NT2/D1 (cell line): ENCODE measurements at regions not wholly inside any gene's neighbourhood (a gene's known extent, or its start where the extent isn't known, plus 50 kb on each side); places are given as distances from the start of the nearest gene placed in this dataset.

Experiments used
- DNase-seq: peaks from one replicate; pipeline ENCODE4 v3.0.0-alpha.2; 2011; ENCODE audit warnings: low read depth, low spot score
- H3K27me3 ChIP-seq: 2 replicates; pipeline ENCODE4 v1.6.0; 2011; ENCODE audit warnings: mild to moderate bottlenecking; ENCODE audit not compliant: insufficient read length, insufficient read depth
- H3K36me3 ChIP-seq: 2 replicates; pipeline ENCODE4 v1.6.1; 2011; ENCODE audit warnings: mild to moderate bottlenecking, low read length, mixed read lengths; ENCODE audit not compliant: insufficient read depth, insufficient read length
- H3K4me1 ChIP-seq: 2 replicates; pipeline ENCODE4 v1.5.1; 2011; ENCODE audit not compliant: insufficient read depth, insufficient read length
- H3K4me3 ChIP-seq: 2 replicates; pipeline ENCODE4 v1.5.1; 2011; ENCODE audit warnings: low read depth; ENCODE audit not compliant: insufficient read length
- H3K9ac ChIP-seq: 2 replicates; pipeline ENCODE4 v1.6.0; 2011; ENCODE audit warnings: low read depth; ENCODE audit not compliant: insufficient read length
- H3K9me3 ChIP-seq: 2 replicates; pipeline ENCODE4 v1.5.1; 2011; ENCODE audit warnings: mild to moderate bottlenecking, low read length; ENCODE audit not compliant: insufficient read depth
- SUZ12 ChIP-seq: IDR thresholded peaks from 2 replicates; pipeline ENCODE4 v1.6.1; 2011; ENCODE audit not compliant: insufficient read length, insufficient read depth; ENCODE audit errors: extremely low read depth
- YY1 ChIP-seq: IDR thresholded peaks from 2 replicates; pipeline ENCODE4 v1.6.1; 2011; ENCODE audit not compliant: insufficient read length, insufficient read depth
- ZNF274 ChIP-seq: IDR thresholded peaks from 2 replicates; pipeline ENCODE4 v1.6.1; 2011; ENCODE audit warnings: mild to moderate bottlenecking, low read depth, low read length

DNA sequence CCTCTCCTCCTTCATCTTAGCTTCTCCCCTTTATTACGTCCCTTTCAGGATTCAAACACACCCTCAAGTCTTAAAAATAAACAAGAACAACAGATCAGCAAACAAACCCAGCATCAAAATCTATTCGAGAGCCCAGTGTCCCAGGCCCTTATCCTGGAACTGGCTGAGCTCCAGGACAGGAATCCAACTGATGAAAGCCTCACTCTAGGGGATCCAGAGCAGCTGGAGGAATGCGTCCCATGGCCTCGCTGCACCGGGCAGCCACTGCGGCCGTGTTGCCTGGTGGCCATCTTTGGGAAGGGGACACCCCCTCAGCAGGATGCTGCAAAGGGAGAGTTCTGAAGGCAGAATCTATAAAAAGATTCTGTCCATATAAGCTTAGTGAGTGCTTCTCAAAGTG, 156.5 kb upstream of the BMPER start:
- no peaks in the 10 kb centered on the region for H3K4me1 ChIP-seq
- H3K27me3 ChIP-seq, result no peaks in the 10 kb centered on the region
- no peaks in the 10 kb centered on the region for H3K9me3 ChIP-seq
- TF ChIP-seq ZNF274, result no peak
- TF ChIP-seq YY1, result no peak
- no peak for TF ChIP-seq SUZ12
- no peaks in the 10 kb centered on the region for H3K36me3 ChIP-seq
- H3K4me3 ChIP-seq, result no peak overlapping the region
- DNase-seq, result no peak
- no peak overlapping the region for H3K9ac ChIP-seq

GRCh38 chr7:33750177-33750576, 155.2 kb upstream of the BMPER start:
- DNase-seq, result no peak
- no peaks in the 10 kb centered on the region for H3K27me3 ChIP-seq
- H3K4me1 ChIP-seq, result no peaks in the 10 kb centered on the region
- H3K4me3 ChIP-seq, result no peak overlapping the region
- no peaks in the 10 kb centered on the region for H3K9me3 ChIP-seq
- H3K9ac ChIP-seq, result no peak overlapping the region
- H3K36me3 ChIP-seq, result no peaks in the 10 kb centered on the region
- TF ChIP-seq YY1 (no peak), ZNF274 (no peak), SUZ12 (no peak)

DNA sequence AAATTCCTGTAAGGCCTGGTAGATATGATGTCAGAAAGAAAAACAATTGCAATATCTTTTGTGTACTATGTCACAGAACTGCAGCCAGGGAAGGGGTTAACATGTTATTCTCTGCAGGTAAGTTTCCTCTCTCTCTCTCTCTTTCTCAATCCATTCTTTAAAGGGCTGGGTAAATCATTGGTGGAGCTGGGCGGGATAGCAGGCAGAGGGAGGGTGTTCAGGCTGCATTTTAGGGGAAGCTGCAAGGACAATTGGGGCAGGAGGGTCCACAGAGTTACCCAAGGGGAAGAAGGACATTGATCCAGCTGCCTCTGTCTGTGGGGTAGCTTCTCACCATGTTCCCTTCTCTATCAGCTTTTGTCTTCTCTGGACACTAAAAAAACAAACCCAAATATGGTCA, 153.9 kb upstream of the BMPER start:
- no peak for DNase-seq
- Histone ChIP-seq H3K4me1 (no peaks in the 10 kb centered on the region), H3K4me3 (no peak overlapping the region), H3K9ac (no peak overlapping the region), H3K27me3 (no peaks in the 10 kb centered on the region), H3K9me3 (no peaks in the 10 kb centered on the region), H3K36me3 (no peaks in the 10 kb centered on the region)
- TF ChIP-seq YY1, result no peak
- TF ChIP-seq SUZ12, result no peak
- TF ChIP-seq ZNF274, result no peak

DNA sequence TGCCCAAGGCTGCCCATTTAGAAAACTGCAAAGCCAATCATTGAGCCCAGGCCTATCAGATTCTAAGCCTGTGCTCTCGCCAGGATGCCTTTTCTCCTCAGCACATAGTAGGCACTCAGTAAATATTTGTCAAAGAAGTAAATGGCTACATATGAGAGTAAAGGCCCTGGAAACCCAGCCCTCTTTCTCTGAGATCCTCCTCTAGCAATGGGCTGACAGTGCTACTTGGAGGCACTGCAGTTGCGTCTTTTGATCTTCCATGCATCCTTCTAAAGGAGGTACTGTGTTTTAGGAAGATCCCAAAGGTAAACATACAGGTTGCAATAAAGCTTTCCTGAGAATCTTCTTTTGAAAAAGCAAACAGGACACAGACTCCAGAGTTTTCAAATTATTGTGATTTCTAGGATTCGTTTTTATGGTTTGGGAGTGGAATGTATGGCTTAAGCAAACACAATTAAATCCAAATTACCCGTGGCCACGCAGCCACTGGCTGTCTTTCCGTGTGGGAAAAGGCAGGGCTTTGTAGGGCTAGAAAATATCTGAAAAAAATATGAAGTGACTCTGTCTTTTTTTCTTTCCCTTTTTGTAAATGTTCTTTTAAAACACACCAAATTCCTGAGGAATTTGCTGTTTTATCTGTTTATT, 151.3 kb upstream of the BMPER start:
- Histone ChIP-seq H3K9ac (no peak overlapping the region), H3K4me3 (no peak overlapping the region), H3K27me3 (no peaks in the 10 kb centered on the region), H3K9me3 (no peaks in the 10 kb centered on the region), H3K36me3 (no peaks in the 10 kb centered on the region), H3K4me1 (no peaks in the 10 kb centered on the region)
- TF ChIP-seq ZNF274 (no peak), YY1 (no peak), SUZ12 (no peak)
- DNase-seq, result no peak

DNA sequence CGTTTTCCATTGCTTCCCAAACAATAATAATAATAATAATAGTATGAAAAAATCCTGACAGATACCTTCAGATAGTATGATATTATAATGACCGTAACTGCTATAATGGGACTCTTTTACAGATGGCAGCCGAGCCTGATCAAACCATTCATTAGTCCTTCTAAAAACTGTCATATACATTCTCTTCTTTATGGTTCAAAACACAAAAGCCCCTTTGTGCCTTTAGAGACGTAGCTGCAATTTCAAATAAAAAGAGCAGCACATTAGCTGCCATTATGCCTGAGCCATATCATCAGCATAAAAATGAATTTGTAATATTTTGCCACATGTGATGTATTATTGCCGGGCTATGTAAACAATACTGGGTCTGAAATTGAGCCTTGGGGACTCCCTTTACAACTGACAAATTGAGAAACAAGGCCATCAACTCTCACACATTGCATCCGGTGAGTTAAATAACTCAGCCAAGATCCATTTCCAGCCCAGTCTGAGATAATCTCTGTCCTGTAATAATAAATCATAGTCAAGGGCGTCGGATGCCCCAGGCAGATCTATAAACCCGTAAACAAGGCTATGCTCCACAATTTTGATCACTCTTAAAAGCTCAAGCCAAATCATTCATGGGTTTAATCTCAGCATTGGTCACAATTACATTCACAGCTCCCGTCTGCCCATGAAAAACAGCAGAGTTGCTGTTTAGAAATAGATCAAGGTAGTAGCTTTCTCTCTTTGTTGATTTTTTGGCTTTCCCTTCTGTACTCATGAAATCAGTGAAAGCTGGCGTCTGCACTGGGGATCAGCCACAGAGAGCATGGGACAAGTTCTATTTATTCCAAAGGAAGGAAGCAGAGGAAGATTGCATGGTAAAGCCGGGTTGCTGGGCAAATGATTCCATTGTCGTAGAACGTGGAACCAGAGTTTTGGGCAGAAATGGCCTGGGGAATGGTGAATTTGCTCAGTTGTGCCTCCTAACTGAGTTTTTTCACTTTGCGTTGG, 150.1 kb upstream of the BMPER start:
- TF ChIP-seq SUZ12 (no peak), YY1 (no peak), ZNF274 (no peak)
- H3K27me3 ChIP-seq, result no peaks in the 10 kb centered on the region

GRCh38 chr7:33757050-33757449, 148.3 kb upstream of the BMPER start:
- Histone ChIP-seq H3K4me3 (no peak overlapping the region), H3K27me3 (no peaks in the 10 kb centered on the region), H3K36me3 (no peaks in the 10 kb centered on the region), H3K9ac (no peak overlapping the region), H3K4me1 (no peaks in the 10 kb centered on the region), H3K9me3 (no peaks in the 10 kb centered on the region)
- no peak for DNase-seq
- TF ChIP-seq YY1 (no peak), SUZ12 (no peak), ZNF274 (no peak)

More for the DNA sequence above, 150.1 kb upstream of the BMPER start:
- Histone ChIP-seq H3K9ac (no peak overlapping the region), H3K4me3 (no peak overlapping the region), H3K9me3 (no peaks in the 10 kb centered on the region), H3K36me3 (no peaks in the 10 kb centered on the region), H3K4me1 (no peaks in the 10 kb centered on the region)
- DNase-seq, result no peak

- TF ChIP-seq YY1 (no peak), ZNF274 (no peak), SUZ12 (no peak)
- no peaks in the 10 kb centered on the region for H3K27me3 ChIP-seq
- no peaks in the 10 kb centered on the region for H3K9me3 ChIP-seq
- no peak overlapping the region for H3K9ac ChIP-seq
- no peaks in the 10 kb centered on the region for H3K36me3 ChIP-seq
- no peak overlapping the region for H3K4me3 ChIP-seq
- H3K4me1 ChIP-seq, result no peaks in the 10 kb centered on the region
- DNase-seq, result peak; percentile 28
These were observed 147.7 kb upstream of the BMPER start for GRCh38 chr7:33757563-33758165.
